ENCODE measurements at regions not wholly inside any gene's neighbourhood (a gene's known extent, or its start where the extent isn't known, plus 50 kb on each side); places are given as distances from the start of the nearest gene placed in this dataset.

DNA sequence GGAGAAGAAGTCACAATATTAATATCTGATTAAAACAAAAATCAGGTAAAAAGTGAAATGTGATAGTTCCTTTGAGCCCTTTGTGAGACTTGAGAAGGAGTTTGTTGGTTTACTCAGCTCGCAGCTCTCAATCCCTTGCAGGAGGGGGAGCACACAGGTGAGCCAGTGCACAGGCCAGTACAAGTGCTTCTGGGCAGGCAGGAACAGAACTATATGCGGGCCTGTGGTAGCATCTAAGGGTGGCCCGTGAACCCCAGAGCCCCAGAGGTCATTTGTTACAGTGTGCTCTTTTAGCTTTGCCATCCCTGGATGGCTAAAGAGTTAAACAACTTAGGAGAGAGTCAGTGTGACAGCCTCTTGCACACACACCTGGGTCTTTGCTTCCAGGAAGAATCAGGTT is 215.3 kb upstream of the EDIL3 start:
- TF ChIP-seq, protein P1, sequence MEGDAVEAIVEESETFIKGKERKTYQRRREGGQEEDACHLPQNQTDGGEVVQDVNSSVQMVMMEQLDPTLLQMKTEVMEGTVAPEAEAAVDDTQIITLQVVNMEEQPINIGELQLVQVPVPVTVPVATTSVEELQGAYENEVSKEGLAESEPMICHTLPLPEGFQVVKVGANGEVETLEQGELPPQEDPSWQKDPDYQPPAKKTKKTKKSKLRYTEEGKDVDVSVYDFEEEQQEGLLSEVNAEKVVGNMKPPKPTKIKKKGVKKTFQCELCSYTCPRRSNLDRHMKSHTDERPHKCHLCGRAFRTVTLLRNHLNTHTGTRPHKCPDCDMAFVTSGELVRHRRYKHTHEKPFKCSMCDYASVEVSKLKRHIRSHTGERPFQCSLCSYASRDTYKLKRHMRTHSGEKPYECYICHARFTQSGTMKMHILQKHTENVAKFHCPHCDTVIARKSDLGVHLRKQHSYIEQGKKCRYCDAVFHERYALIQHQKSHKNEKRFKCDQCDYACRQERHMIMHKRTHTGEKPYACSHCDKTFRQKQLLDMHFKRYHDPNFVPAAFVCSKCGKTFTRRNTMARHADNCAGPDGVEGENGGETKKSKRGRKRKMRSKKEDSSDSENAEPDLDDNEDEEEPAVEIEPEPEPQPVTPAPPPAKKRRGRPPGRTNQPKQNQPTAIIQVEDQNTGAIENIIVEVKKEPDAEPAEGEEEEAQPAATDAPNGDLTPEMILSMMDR (IDR thresholded peaks at IDR 0.05 in 2 of 3, conservative IDR thresholded peaks at IDR 0.05 in 1 of 3; ENCODE audit: borderline replicate concordance in 1 of 3, insufficient read depth in 1 of 3, low read depth in 2 of 3, low read length in 2 of 3), result no peak
- TF ChIP-seq EZH2 (IDR thresholded peaks at IDR 0.05), result no peak
- TF ChIP-seq EGR1 (IDR thresholded peaks at IDR 0.05; ENCODE audit: low read depth), result no peak

All from HCT116 (cell line).